ENCODE measurements at regions not wholly inside any gene's neighbourhood (a gene's known extent, or its start where the extent isn't known, plus 50 kb on each side); places are given as distances from the start of the nearest gene placed in this dataset.

DNA sequence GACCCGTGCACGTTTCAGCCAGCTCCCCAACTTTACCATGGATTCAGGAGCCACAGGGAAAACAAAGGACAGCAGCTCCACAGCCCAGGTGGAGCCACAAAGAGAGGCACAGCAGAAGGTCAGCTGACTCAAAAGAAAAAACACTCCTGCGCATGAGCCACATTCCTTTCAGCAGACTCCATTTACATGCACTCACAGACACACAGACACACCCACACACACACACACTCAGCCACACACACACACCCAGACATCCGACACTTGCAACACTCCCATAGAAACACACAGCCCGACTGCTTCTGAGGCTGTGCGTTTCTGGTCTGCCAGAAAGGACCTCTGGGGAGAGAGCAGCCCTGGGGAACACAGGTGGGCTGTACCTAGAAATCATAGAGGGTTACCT, 2335.5 kb downstream of the TP53TG3F start:
- Histone ChIP-seq H3K79me2 (ENCODE audit: control insufficient read depth, insufficient read depth, low read length) (no peaks in the 10 kb centered on the region), H3K36me3 (ENCODE audit: control insufficient read depth in 2 of 2, extremely low read depth in 1 of 2, insufficient read depth in 2 of 2, low read length in 2 of 2) (no peaks in the 10 kb centered on the region), H3K9ac (ENCODE audit: control insufficient read depth, extremely low read depth, insufficient read depth, low read length) (no peak overlapping the region), H3K9me1 (ENCODE audit: control insufficient read depth, extremely low read depth, insufficient read depth, low read length) (no peaks in the 10 kb centered on the region), H2AFZ (ENCODE audit: control insufficient read depth, low read length) (no peak overlapping the region), H3K27ac (ENCODE audit: control insufficient read depth, insufficient read depth, low read length) (no peak overlapping the region), H3K9me3 (ENCODE audit: control insufficient read depth, low read depth, low read length) (no peaks in the 10 kb centered on the region), H3K4me2 (ENCODE audit: control insufficient read depth, extremely low read depth, insufficient read depth, low read depth, low read length) (no peak overlapping the region), H3K27me3 (ENCODE audit: control insufficient read depth, extremely low read depth, insufficient read depth, low read length) (no peaks in the 10 kb centered on the region), H3K4me1 (ENCODE audit: control insufficient read depth, extremely low read depth, insufficient read depth, low read length) (peaks cover 9% of the 10 kb centered on the region), H4K20me1 (ENCODE audit: control insufficient read depth, extremely low read depth, insufficient read depth, low read length) (no peaks in the 10 kb centered on the region), H3K4me3 (ENCODE audit: control insufficient read depth in 2 of 3, extremely low read depth in 1 of 3, insufficient read depth in 2 of 3, low read depth in 1 of 3, low read length in 3 of 3) (no peak overlapping the region)
- dilution Hi-C loops (cut with MboI; ENCODE audit: extremely low pct_ligation_motif_present, low sequenced_read_pairs): no loop called here
- TF ChIP-seq EZH2 (IDR thresholded peaks at IDR 0.05; ENCODE audit: low read length): no peak
- TF ChIP-seq, protein P1, sequence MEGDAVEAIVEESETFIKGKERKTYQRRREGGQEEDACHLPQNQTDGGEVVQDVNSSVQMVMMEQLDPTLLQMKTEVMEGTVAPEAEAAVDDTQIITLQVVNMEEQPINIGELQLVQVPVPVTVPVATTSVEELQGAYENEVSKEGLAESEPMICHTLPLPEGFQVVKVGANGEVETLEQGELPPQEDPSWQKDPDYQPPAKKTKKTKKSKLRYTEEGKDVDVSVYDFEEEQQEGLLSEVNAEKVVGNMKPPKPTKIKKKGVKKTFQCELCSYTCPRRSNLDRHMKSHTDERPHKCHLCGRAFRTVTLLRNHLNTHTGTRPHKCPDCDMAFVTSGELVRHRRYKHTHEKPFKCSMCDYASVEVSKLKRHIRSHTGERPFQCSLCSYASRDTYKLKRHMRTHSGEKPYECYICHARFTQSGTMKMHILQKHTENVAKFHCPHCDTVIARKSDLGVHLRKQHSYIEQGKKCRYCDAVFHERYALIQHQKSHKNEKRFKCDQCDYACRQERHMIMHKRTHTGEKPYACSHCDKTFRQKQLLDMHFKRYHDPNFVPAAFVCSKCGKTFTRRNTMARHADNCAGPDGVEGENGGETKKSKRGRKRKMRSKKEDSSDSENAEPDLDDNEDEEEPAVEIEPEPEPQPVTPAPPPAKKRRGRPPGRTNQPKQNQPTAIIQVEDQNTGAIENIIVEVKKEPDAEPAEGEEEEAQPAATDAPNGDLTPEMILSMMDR (optimal IDR thresholded peaks at IDR 0.05 in 1 of 3, IDR thresholded peaks at IDR 0.05 in 1 of 3, conservative IDR thresholded peaks at IDR 0.05 in 1 of 3; ENCODE audit: extremely low read depth in 1 of 3, insufficient read depth in 2 of 3, low read length in 3 of 3): no peak
- DNase-seq (ENCODE audit: low read depth, low spot score) (peak; percentile 7), FAIRE-seq (no peak)

DNA sequence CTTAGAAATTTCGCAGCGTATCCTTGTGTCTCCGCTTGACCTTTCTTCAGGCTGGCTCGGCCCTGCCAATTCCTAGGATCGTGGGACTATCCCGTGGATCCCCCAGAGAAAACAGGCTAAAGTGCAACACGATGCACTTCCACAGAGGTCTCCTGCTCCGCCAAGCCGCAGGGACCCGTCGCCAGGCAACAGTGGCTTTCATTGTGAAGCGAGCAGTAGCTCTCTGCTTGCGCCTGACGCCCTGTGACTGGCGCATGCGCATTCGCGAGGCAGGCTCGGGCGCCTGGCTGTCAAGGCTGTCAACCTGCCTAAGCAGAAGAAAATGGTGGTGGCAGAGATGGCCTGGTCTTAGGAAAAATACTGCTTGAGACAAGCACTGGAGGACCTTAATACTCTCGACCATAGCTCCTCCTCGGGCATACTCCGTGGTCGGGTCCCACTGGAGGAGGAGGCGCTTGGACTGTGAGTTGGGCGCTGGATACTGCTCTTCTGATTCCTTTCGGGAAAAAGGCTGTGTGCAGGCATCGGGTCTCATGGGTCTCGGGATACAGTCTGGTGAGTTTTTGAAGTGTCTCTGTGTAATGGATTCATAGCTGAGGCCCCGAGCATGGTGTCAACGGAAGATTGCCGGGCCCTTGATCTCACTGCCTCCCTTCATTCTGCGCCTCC, 2336.1 kb downstream of the TP53TG3F start:
- dilution Hi-C loops (cut with MboI; ENCODE audit: extremely low pct_ligation_motif_present, low sequenced_read_pairs): no loop called here
- TF ChIP-seq, protein P1 (optimal IDR thresholded peaks at IDR 0.05 in 1 of 3, IDR thresholded peaks at IDR 0.05 in 1 of 3, conservative IDR thresholded peaks at IDR 0.05 in 1 of 3; ENCODE audit: extremely low read depth in 1 of 3, insufficient read depth in 2 of 3, low read length in 3 of 3): no peak
- no peak for TF ChIP-seq EZH2 (IDR thresholded peaks at IDR 0.05; ENCODE audit: low read length)
- Histone ChIP-seq H3K36me3 (ENCODE audit: control insufficient read depth in 2 of 2, extremely low read depth in 1 of 2, insufficient read depth in 2 of 2, low read length in 2 of 2) (no peaks in the 10 kb centered on the region), H3K4me1 (ENCODE audit: control insufficient read depth, extremely low read depth, insufficient read depth, low read length) (peaks cover 9% of the 10 kb centered on the region), H3K79me2 (ENCODE audit: control insufficient read depth, insufficient read depth, low read length) (no peaks in the 10 kb centered on the region), H3K27me3 (ENCODE audit: control insufficient read depth, extremely low read depth, insufficient read depth, low read length) (no peaks in the 10 kb centered on the region), H4K20me1 (ENCODE audit: control insufficient read depth, extremely low read depth, insufficient read depth, low read length) (no peaks in the 10 kb centered on the region), H3K27ac (ENCODE audit: control insufficient read depth, insufficient read depth, low read length) (no peak overlapping the region), H3K9me3 (ENCODE audit: control insufficient read depth, low read depth, low read length) (no peaks in the 10 kb centered on the region), H3K9me1 (ENCODE audit: control insufficient read depth, extremely low read depth, insufficient read depth, low read length) (no peaks in the 10 kb centered on the region), H2AFZ (ENCODE audit: control insufficient read depth, low read length) (no peak overlapping the region), H3K4me2 (ENCODE audit: control insufficient read depth, extremely low read depth, insufficient read depth, low read depth, low read length) (no peak overlapping the region), H3K9ac (ENCODE audit: control insufficient read depth, extremely low read depth, insufficient read depth, low read length) (no peak overlapping the region), H3K4me3 (ENCODE audit: control insufficient read depth in 2 of 3, extremely low read depth in 1 of 3, insufficient read depth in 2 of 3, low read depth in 1 of 3, low read length in 3 of 3) (no peak overlapping the region)
- FAIRE-seq (no peak), DNase-seq (ENCODE audit: low read depth, low spot score) (no peak)

Data from keratinocyte (primary cell).